Globus pallidus (tissue), 1 donor: ENCODE measurements at regions not wholly inside any gene's neighbourhood (a gene's known extent, or its start where the extent isn't known, plus 50 kb on each side); places are given as distances from the start of the nearest gene placed in this dataset.

Experiments used
- DNase-seq: peaks from one replicate; pipeline ENCODE4 v3.0.0-alpha.2; 2015; ENCODE audit warnings: low spot score

GRCh38 chr1:96291468-96291867, 430.1 kb upstream of the PTBP2 start:
- DNase-seq: no peak

GRCh38 chr1:96292141-96292540, 429.4 kb upstream of the PTBP2 start:
- DNase-seq: no peak

- no peak for DNase-seq
Measured at GRCh38 chr1:96296991-96297390, 424.6 kb upstream of the PTBP2 start.

- no peak for DNase-seq
Measured at GRCh38 chr1:96306809-96307560, 414.6 kb upstream of the PTBP2 start.

GRCh38 chr1:96308314-96308713, 413.3 kb upstream of the PTBP2 start:
- no peak for DNase-seq

DNA sequence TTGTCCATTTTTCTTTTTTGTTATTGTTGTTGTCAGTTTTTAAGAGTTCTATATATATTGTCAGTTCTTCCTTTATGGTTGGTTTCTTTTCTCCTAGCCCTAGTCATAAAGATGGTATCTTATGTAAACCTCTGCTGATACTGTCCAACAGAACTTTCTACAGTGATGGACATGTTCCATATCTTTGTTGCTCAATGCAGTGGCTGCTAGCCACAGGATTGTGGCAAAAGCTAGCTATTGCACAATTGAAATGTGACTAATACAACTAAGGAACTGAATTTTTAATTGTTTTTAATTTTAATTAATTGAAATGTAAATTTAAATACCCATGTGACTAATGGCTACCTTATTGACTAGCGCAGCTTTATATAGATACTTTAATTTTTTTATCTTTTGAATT, 411.8 kb upstream of the PTBP2 start:
- no peak for DNase-seq

DNA sequence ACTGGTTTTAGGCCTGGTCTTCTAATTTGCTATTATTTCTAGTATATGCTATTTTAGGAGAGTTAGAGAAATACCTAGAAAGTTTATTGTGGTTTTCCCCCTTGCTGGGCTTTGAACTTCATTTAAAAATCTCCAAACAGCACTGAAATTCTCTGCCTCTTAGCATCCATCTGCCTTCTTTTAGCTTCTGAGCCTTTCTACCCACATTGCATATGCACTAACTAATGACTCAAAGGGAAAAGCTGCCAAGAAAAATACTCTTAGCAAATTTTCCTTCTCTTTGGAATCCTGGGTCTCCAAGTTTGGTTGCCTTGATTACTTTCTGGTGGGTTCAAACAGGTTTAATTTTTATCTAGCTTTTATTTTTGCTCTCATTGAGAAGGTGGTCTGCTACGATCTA, 408.4 kb upstream of the PTBP2 start:
- no peak for DNase-seq

- DNase-seq: no peak
Measured at GRCh38 chr1:96329121-96329520, 392.5 kb upstream of the PTBP2 start.

DNA sequence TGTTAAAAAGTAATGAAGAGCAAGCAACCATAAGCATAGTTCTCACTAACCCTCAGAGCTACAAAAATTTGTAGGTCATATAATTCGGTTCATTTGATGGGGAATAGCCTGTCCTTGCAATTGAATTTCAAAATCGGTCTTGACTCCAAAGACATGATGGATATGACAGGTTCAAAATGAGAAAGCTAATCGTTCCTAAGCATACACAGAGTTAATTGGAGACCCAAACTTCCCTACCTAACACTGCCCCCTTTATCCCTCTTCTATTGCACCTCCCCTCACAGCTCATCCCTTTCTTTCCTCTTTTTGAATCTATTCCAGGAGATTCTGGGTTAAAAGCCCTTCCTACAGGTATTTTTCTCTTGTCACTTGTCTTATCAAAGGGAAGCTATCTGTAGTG, 390.0 kb upstream of the PTBP2 start:
- DNase-seq: no peak

DNA sequence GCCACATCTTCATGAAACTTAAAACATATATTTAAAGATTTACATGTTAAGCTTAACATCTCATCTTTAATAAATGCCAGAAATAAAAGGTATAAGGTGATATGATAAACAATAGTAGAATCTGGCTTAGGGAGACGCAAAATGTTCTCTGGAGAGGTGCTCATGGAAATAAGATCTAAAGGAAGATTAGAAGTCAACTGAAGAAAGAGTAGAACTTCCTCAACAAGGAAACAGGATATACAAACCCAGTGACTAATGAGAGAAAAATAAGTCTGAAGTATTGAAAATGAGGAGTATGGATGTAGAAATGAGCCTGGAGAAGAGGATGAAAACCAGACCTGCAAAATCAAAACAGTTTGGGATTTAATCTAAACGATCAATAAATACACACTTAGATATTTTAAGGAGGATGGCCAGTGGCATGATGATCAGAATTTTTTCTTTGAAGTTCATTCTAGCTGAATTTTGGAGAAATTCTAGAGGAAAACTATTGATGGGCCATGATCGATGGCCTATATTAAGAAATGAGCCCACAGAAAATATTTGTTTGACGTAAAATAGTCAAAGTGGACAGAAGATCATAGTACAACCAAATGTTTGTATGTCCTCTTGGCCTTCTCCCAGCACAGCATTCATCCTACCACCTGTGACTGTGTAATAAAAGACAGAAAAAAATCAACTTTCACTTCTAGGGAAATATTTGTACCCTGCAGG, 387.9 kb upstream of the PTBP2 start:
- DNase-seq: no peak

- no peak for DNase-seq
Measured at GRCh38 chr1:96334236-96334557, 387.4 kb upstream of the PTBP2 start.

GRCh38 chr1:96338622-96339021, 383.0 kb upstream of the PTBP2 start:
- no peak for DNase-seq

- DNase-seq: no peak
Measured at GRCh38 chr1:96340686-96341085, 380.9 kb upstream of the PTBP2 start.

GRCh38 chr1:96346719-96347118, 374.9 kb upstream of the PTBP2 start:
- no peak for DNase-seq

DNA sequence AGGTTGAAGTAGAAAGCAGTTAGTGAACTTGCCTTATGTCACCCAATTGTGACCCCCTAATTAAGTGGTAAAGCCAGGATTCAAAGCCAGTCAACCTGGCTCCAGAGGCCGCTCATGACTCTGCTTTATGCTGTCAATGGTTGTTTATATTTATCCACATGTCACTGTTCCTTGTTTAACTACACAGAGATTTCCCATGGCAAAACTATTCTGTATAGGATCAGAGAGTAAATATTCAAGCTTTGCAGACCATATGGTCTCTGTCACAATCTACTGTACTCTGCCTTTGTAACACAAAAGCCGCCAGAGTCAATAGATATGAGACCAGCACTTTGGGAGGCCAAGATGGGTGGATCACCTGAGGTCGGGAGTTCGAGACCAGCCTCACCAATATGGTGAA, 371.7 kb upstream of the PTBP2 start:
- no peak for DNase-seq

- no peak for DNase-seq
Measured at GRCh38 chr1:96352733-96353132, 368.9 kb upstream of the PTBP2 start.

DNA sequence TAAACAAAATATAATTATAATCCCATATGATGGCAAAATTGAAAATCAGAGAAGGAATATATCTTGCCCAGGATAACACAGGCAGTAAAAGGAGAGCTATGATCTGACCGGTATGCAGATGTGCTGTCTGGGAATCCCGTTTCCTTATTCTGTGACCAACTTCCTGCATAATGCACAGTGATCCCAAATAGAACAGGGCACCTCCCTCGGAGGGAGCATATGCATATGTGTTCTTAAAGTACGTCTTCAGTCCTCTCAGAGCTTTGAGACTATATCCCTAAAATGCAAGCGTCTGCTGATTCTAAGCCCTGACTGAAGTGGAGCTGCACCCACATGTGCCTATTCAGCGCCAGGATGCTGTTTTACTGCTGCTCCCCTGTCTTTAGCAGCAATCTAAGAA, 366.1 kb upstream of the PTBP2 start:
- DNase-seq: no peak

DNA sequence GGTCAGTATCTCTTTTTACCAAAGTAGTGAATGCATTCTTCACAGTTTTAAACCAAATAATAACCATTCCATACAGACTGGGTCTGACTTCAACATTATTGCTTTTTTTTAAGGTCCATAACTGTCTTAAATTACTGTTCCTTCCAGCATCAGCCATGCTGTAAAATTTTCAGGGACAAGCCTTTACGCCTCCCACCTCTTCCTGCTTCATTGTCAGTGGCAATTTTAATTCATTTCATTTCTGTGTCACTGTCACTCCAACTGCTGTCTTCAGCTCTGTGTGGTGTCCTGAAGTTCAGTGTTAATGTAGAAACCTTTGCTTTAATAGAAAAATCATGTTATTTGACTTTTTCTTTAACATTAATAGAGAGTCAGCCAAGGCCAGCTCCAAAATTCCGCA, 365.6 kb upstream of the PTBP2 start:
- no peak for DNase-seq

DNA sequence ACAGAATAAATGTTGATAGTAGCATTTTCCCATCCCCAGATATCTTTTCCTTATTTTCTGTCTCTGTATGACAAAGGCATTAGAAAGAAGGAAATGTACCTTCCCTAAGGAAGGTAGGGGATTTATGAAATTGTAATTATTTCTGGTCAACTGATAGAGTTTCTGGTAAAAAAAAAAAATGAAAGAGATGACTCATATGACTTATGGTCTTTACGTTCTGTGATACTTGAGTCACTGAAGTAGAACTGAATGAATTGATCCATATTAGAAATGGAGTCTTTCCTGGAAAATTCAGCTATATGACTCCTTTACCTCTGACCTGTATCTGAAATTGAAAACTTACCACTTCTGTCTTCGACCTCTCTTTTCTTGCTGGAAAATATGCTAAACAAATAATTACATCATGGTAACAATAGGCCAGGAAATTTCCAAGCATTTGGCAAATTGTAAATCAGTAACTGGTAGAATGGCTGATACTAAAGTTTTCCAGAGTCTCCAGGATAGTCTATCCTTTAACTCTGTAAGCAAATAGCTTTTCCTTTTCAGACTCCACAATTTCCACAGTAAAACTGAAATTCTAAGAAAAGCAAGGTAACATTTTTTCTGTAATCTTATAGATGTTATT, 364.3 kb upstream of the PTBP2 start:
- DNase-seq: no peak

DNA sequence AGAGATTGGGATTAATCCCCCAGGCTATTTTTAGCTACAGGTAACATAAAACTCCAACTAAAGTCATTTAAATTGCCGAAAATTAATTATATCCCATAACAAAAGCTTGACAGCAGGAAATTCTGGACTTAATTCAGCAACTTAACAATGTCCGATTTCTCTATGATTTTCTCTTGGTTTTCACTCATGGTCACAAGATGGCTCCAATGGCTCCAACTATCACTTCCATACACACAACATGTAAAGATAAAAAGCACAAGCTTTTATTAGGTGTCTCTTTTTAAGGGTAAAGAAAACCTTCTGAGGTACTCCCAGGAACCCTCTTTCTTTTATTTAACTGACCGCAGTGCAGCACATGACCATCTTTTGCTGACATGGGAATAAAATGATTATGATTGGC, 363.5 kb upstream of the PTBP2 start:
- DNase-seq: no peak

- no peak for DNase-seq
Measured at GRCh38 chr1:96360036-96360795, 361.4 kb upstream of the PTBP2 start.

DNA sequence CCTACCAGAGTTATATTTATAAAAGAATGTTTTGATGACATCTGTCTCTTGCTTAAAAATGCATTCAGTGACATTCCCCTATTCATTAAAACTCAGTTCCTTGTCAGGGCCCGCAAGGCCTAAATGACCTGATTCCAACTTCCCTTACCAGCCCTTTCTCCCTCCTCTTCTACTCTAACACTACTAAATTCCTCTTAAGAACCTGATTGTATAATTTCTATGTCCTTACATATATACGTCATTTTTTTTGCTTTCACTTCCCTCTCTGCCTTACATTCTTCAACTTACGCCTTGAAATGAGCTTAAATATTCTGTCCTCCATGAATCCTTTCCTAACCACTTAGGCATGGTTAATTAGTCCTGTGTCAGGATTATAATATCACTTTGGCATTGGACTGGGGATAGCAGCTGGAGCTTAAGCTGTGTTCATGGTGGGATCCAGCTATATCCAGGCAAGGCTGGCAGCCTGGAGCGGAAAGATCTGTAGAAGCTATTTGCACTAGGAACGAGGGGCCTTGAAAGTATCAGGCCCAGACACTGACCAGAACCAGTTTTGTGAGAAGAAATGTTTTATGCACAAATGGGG, 360.2 kb upstream of the PTBP2 start:
- DNase-seq: no peak
